ENCODE measurements at regions not wholly inside any gene's neighbourhood (a gene's known extent, or its start where the extent isn't known, plus 50 kb on each side); places are given as distances from the start of the nearest gene placed in this dataset.

DNA sequence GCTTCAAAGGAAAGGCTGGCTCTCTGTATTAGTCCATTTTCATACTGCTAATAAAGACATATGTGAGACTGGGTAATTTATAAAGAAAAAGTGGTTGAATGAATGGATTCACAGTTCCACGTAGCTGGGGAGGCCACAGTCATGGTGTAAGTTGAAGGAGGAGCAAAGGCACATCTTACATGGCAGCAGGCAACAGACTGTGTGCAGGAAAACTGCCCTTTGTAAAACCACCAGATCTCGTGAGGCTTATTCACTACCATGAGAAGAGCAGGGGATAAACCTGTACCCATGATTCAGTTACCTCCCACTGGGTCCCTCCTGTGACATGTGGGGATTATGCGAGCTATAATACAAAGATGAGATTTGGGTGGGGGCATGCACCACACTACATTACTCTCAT lies 1486.6 kb downstream of the PCDH7 start:
- DNase-seq: peak; percentile 1

DNA sequence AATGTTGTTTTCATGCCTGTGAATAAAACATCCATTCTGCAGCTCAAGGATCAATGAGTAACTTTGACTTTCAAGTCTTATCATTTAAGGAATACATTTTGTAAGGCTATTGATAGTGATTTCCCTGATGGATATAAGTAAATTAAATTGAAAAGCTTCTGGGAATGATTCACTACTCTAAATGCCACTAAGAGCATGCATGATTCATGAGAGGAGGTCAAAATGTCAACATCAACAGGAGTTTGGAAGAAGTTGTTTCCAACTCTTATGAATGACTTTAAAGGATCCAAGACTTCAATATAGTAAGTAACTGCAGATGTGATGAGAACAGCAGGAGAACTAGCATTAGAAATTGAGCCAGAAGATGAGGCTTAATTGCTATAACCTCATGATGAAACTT lies 1487.3 kb downstream of the PCDH7 start:
- no peak for DNase-seq

GRCh38 chr4:32215277-32215676 lies 1495.1 kb downstream of the PCDH7 start:
- DNase-seq: no peak

- DNase-seq: no peak
These were observed 1496.3 kb downstream of the PCDH7 start for GRCh38 chr4:32216502-32216901.

- DNase-seq: no peak
These were observed 1499.3 kb downstream of the PCDH7 start for GRCh38 chr4:32219306-32220075.

GRCh38 chr4:32226204-32226603 lies 1506.0 kb downstream of the PCDH7 start:
- DNase-seq: no peak

GRCh38 chr4:32226733-32227132 lies 1506.6 kb downstream of the PCDH7 start:
- no peak for DNase-seq

GRCh38 chr4:32243926-32244325 lies 1523.8 kb downstream of the PCDH7 start:
- DNase-seq: no peak

- DNase-seq: no peak
These were observed 1528.9 kb downstream of the PCDH7 start for GRCh38 chr4:32249040-32249439.

DNA sequence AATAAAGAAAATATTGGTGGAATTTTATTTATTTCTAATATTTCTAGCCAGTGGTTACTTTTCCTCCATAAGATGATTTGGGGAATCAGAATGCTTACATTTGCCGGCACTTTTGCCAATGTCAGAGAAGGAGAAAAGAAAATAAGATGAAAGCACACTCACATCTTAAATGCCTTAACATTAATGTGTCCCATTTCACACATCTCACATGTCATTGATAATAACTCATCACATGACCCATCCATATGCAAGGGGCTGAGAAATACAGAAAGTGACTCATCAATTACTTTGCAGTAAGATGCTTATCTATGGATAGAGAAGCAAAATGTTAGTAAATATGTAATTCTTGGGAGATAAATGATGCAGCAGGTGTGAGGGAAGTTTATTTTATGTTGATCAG lies 1531.0 kb downstream of the PCDH7 start:
- no peak for DNase-seq

- DNase-seq: no peak
These were observed 1531.8 kb downstream of the PCDH7 start for GRCh38 chr4:32251926-32252325.

- no peak for DNase-seq
These were observed 1534.0 kb downstream of the PCDH7 start for GRCh38 chr4:32254216-32254615.

DNA sequence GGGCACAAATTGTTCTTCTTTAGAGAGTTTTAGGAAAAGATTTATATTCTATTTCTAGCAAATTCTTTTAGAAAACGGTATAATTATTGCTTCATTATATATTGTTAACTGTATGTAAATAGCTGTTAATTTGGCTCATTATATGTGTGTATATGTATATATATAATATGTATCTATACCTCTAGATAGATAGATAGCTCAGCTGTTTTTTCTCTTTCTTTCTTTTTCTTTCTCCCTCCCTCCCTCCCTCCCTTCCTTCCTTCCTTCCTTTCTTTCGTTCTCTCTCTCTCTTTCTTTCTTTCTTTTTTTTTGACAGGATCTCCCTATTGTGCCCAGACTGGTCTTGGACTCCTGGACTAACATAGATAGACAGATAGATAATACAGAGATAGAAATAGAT lies 1538.8 kb downstream of the PCDH7 start:
- DNase-seq: no peak

- no peak for DNase-seq
These were observed 1541.0 kb downstream of the PCDH7 start for GRCh38 chr4:32261196-32261595.

GRCh38 chr4:32268863-32269262 lies 1548.7 kb downstream of the PCDH7 start:
- DNase-seq: no peak

DNA sequence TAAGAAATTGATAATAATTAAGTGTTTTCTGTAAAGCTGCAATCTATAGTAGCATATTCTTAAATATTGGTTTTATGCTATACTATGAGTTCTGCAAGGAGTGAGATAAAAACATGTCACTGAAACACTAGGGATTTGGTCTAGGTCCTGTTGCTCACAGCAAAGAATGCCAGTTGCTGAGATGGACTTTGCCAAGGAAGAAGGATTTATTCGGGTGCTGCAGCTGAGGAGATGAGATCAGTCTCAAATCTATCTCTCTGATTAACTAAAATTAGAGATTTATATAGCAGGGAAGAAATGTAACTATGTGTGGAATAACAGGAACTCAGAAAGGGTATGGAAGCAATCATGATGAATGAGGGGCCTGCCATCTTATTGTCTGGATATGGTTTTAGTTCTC lies 1569.9 kb downstream of the PCDH7 start:
- DNase-seq: no peak

DNA sequence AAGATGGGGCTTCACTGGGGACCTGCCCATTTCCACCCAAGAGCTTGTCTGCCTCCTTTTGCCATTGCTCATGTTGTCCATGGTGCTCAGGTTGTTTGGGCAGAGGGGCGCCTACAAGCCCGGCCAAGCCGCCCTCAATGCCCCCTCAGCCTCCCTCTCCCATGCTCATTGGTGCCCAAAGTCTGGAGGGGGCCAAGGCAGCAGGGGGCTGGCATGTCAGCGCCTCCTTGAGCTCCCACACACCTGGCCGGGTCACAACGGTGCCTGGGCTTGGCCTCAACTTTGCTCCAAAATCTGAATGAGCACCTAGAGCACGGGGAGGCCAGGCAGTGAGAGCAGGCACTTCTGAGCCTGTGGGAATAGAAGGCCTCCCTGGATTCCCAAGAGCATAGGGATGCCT lies 1598.8 kb downstream of the PCDH7 start:
- no peak for DNase-seq

DNA sequence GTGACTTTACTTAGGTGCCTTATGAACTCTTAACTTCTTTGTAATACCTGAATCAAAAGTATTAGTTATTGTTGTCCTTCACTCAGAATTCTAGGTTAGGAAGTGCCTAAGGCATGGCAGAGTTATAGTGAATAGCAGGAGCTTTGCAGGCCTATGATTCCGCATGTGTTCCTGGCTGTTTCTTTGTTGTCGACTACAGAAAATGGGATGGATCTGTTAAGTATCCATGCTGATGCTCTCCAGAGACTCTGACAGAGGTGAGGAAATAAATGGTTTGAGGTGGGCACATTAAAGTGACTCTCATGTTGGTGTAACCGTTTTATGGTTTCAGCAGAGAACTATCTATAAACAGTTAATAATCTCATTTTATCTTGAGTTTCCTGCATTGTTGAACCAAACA lies 1601.3 kb downstream of the PCDH7 start:
- DNase-seq: no peak

DNA sequence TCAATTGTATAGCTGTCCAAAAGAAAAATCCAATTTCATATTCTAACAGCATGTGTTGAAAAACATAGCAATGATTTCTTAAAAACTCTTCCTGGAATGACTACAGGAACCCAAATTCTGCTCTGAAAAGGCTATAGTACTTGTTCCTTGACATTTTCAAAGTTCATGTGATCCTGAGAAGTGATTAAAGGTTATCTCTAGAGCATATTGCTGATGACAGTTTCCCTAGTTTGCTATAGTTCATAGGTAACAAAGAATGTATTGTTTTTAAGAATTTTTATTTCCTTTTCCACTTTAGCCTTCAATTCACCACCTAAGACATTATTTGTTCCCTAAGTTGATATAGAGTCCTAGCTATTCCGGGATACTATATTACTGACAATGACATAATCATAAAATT lies 1614.6 kb downstream of the PCDH7 start:
- DNase-seq: no peak

GRCh38 chr4:32337403-32337802 lies 1617.2 kb downstream of the PCDH7 start:
- no peak for DNase-seq

- DNase-seq: no peak
These were observed 1620.4 kb downstream of the PCDH7 start for GRCh38 chr4:32340591-32340990.

GRCh38 chr4:32341342-32341741 lies 1621.2 kb downstream of the PCDH7 start:
- DNase-seq: no peak

DNA sequence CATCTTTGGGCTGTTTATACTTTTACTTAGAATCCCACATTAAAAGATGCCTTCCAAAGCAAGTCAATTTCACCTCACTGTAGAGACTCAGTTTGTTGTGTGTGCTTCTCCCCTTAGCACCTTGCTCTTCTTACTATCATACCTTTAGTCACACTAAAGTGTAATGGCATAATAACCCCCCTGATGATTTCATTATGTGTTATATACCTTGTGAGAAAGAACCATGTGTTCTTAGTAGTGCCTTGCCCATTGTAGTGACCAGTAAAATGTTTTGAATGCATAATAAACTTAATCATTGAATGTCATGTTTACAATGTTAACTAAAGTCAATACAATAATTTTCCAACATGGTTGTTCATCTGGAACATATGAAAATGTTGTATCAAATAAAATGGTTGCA lies 1621.9 kb downstream of the PCDH7 start:
- DNase-seq: no peak

GRCh38 chr4:32349026-32349425 lies 1628.9 kb downstream of the PCDH7 start:
- DNase-seq: no peak

- no peak for DNase-seq
These were observed 1654.0 kb downstream of the PCDH7 start for GRCh38 chr4:32374206-32374605.
